SK-N-SH treated with all-trans-retinoic acid at 6 μM for 48 hours (cell line): ENCODE measurements at regions not wholly inside any gene's neighbourhood (a gene's known extent, or its start where the extent isn't known, plus 50 kb on each side); places are given as distances from the start of the nearest gene placed in this dataset.
"Not testable (repeated sequence)": the region's sequence is repeated elsewhere in the genome, so short reads cannot be mapped to it uniquely, and the experiment has no call there.

Source experiments
- ATAC-seq: fragments of 200-7000 bp; cut with Tn5 transposase; 3 replicates; pipeline ENCODE4 v1.9.1; 2020; ENCODE audit warnings: mild to moderate bottlenecking, moderate library complexity
- BACH2 ChIP-seq: fragments of 250-450 bp; sonication (Bioruptor Pico); IDR thresholded peaks from 2 replicates; pipeline ENCODE4 v1.9.0; 2021; ENCODE audit warnings: mild to moderate bottlenecking, borderline replicate concordance
- CSDC2 ChIP-seq: fragments of 250-450 bp; sonication (Bioruptor Pico); IDR thresholded peaks from 2 replicates; pipeline ENCODE4 v1.5.0; 2020; ENCODE audit warnings: mild to moderate bottlenecking, moderate library complexity
- ESRRG ChIP-seq: fragments of 250-450 bp; sonication (Bioruptor Pico); IDR thresholded peaks from 2 replicates; pipeline ENCODE4 v1.6.1; 2021; ENCODE audit warnings: mild to moderate bottlenecking
- GLIS3 ChIP-seq: fragments of 250-450 bp; sonication (Bioruptor Pico); IDR thresholded peaks from 2 replicates; pipeline ENCODE4 v1.5.0; 2020; ENCODE audit warnings: mild to moderate bottlenecking, moderate library complexity
- ISL1 ChIP-seq: fragments of 250-450 bp; sonication (Bioruptor Pico); IDR thresholded peaks from 2 replicates; pipeline ENCODE4 v2.1.2; 2022; ENCODE audit warnings: mild to moderate bottlenecking, moderate library complexity
- OSR1 ChIP-seq: fragments of 250-450 bp; sonication (Bioruptor Pico); IDR thresholded peaks from 2 replicates; pipeline ENCODE4 v1.8.0; 2022; ENCODE audit warnings: moderate library complexity, mild to moderate bottlenecking, inconsistent platforms
- PPARA ChIP-seq: fragments of 250-450 bp; sonication (Bioruptor Pico); IDR thresholded peaks from 2 replicates; pipeline ENCODE4 v1.5.0; 2020; ENCODE audit warnings: mild to moderate bottlenecking, borderline replicate concordance
- RARB ChIP-seq: fragments of 250-450 bp; sonication (Bioruptor Pico); IDR thresholded peaks from 2 replicates; pipeline ENCODE4 v1.8.0; 2021; ENCODE audit warnings: mild to moderate bottlenecking, moderate library complexity
- SNAI2 ChIP-seq: fragments of 250-450 bp; sonication (Bioruptor Pico); IDR thresholded peaks from 2 replicates; pipeline ENCODE4 v1.5.0; 2020; ENCODE audit warnings: mild to moderate bottlenecking, moderate library complexity
- TCF4 ChIP-seq: fragments of 250-450 bp; sonication (Bioruptor Pico); IDR thresholded peaks from 2 replicates; pipeline ENCODE4 v1.8.0; 2021; ENCODE audit warnings: mild to moderate bottlenecking, moderate library complexity, borderline replicate concordance
- TOX ChIP-seq: fragments of 250-450 bp; sonication (Bioruptor Pico); IDR thresholded peaks from 2 replicates; pipeline ENCODE4 v1.8.0; 2021; ENCODE audit warnings: mild to moderate bottlenecking, moderate library complexity, borderline replicate concordance
- ZC3H10 ChIP-seq: fragments of 250-450 bp; sonication (Bioruptor Pico); IDR thresholded peaks from 2 replicates; pipeline ENCODE4 v1.5.1; 2021; ENCODE audit warnings: mild to moderate bottlenecking, moderate library complexity
- ZFP3 ChIP-seq: fragments of 250-450 bp; sonication (Bioruptor Pico); IDR thresholded peaks from 2 replicates; pipeline ENCODE4 v1.5.0; 2020; ENCODE audit warnings: mild to moderate bottlenecking, moderate library complexity
- ZFP30 ChIP-seq: fragments of 450-650 bp; formaldehyde crosslinking; IDR thresholded peaks from 2 replicates; pipeline ENCODE4 v1.5.0; 2022; ENCODE audit warnings: mild to moderate bottlenecking, moderate library complexity
- ZNF70 ChIP-seq: fragments of 450-650 bp; formaldehyde crosslinking; IDR thresholded peaks from 2 replicates; pipeline ENCODE4 v1.5.0; 2020; ENCODE audit warnings: mild to moderate bottlenecking, moderate library complexity
- ZNF8 ChIP-seq: fragments of 450-650 bp; formaldehyde crosslinking; IDR thresholded peaks from 2 replicates; pipeline ENCODE4 v1.5.0; 2020; ENCODE audit warnings: mild to moderate bottlenecking, moderate library complexity
- TF ChIP-seq, protein P1 (sequence below): fragments of 250-450 bp; sonication (Bioruptor Pico); IDR thresholded peaks from 2 replicates; pipeline ENCODE4 v1.5.1; 2021; ENCODE audit warnings: mild to moderate bottlenecking, moderate library complexity
- TF ChIP-seq, protein P2 (sequence below): fragments of 250-450 bp; sonication (Bioruptor Pico); IDR thresholded peaks from 2 replicates; pipeline ENCODE4 v1.5.0; 2020; ENCODE audit warnings: mild to moderate bottlenecking, moderate library complexity
- TF ChIP-seq, protein P3 (sequence below): fragments of 250-450 bp; sonication (Bioruptor Pico); IDR thresholded peaks from 2 replicates; pipeline ENCODE4 v1.8.0; 2021; ENCODE audit warnings: low read depth, mild to moderate bottlenecking, moderate library complexity, borderline replicate concordance
- TF ChIP-seq, protein P4 (sequence below): fragments of 250-450 bp; sonication (Bioruptor Pico); IDR thresholded peaks from 2 replicates; pipeline ENCODE4 v1.8.0; 2020; ENCODE audit warnings: mild to moderate bottlenecking, moderate library complexity, borderline replicate concordance

DNA sequence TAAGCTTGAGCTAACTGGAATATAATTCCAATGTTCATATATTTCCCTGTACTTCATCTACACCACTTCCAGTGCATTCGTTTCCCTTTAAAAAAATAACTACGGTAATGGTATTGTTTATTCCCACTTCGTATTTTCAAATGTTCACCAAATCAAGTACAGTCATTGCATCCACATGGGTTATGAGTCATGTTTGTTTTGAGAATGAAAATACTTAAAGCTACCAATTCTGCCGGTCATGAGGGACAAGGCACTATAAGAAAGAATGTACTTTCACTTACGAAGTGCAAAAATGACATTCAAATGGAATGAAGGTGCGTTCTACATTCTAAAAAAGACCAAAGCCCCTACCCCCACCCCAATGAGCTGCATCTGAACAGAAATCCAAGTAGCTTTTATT is 174.4 kb upstream of the FGF13 start:
- no peak for TF ChIP-seq CSDC2 (CRISPR knock-in tag)
- no peak for TF ChIP-seq TOX (CRISPR knock-in tag)
- no peak for ATAC-seq

DNA sequence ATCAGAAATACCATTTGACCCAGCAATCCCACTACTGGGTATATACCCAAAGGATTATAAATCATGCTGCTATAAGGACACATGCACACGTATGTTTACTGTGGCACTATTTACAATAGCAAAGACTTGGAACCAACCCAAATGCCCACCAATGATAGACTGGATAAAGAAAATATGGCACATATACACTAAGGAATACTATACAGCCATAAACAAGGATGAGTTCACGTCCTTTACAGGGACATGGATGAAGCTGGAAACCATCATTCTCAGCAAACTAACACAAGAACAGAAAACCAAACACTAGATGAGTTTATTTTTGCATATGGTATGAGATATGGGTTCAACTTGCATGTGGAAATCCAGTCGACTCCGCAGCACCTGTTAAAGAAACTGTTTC is 168.8 kb upstream of the FGF13 start:
- not testable (repeated sequence) for ATAC-seq

DNA sequence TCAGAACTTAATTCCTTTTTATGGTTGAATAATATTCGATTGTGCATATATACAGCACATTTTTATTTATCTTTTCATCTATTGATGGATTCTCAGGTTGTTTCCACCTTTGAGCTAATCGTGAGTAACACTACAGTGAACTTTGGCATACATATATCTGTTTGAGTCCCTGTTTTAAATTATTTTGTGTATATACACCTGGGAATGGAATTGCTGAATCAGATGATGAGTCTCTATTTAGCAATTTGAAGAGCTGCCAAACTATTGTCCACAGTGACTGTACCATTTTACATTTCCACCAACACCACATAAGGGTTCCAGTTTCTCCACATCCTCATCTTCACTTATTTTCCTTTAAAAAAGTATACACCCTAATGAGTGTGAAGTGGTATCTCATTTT is 166.2 kb upstream of the FGF13 start:
- ATAC-seq = no peak
- no peak for TF ChIP-seq GLIS3 (CRISPR knock-in tag)
- TF ChIP-seq, protein P1, sequence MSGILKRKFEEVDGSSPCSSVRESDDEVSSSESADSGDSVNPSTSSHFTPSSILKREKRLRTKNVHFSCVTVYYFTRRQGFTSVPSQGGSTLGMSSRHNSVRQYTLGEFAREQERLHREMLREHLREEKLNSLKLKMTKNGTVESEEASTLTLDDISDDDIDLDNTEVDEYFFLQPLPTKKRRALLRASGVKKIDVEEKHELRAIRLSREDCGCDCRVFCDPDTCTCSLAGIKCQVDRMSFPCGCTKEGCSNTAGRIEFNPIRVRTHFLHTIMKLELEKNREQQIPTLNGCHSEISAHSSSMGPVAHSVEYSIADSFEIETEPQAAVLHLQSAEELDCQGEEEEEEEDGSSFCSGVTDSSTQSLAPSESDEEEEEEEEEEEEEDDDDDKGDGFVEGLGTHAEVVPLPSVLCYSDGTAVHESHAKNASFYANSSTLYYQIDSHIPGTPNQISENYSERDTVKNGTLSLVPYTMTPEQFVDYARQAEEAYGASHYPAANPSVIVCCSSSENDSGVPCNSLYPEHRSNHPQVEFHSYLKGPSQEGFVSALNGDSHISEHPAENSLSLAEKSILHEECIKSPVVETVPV (CRISPR knock-in tag) = no peak
- no peak for TF ChIP-seq PPARA (CRISPR knock-in tag)
- TF ChIP-seq OSR1 (CRISPR knock-in tag) = no peak
- no peak for TF ChIP-seq TOX (CRISPR knock-in tag)
- TF ChIP-seq BACH2 (CRISPR knock-in tag) = no peak
- TF ChIP-seq ZC3H10 (CRISPR knock-in tag) = no peak
- no peak for TF ChIP-seq ZFP30 (CRISPR knock-in tag)
- TF ChIP-seq, protein P2, sequence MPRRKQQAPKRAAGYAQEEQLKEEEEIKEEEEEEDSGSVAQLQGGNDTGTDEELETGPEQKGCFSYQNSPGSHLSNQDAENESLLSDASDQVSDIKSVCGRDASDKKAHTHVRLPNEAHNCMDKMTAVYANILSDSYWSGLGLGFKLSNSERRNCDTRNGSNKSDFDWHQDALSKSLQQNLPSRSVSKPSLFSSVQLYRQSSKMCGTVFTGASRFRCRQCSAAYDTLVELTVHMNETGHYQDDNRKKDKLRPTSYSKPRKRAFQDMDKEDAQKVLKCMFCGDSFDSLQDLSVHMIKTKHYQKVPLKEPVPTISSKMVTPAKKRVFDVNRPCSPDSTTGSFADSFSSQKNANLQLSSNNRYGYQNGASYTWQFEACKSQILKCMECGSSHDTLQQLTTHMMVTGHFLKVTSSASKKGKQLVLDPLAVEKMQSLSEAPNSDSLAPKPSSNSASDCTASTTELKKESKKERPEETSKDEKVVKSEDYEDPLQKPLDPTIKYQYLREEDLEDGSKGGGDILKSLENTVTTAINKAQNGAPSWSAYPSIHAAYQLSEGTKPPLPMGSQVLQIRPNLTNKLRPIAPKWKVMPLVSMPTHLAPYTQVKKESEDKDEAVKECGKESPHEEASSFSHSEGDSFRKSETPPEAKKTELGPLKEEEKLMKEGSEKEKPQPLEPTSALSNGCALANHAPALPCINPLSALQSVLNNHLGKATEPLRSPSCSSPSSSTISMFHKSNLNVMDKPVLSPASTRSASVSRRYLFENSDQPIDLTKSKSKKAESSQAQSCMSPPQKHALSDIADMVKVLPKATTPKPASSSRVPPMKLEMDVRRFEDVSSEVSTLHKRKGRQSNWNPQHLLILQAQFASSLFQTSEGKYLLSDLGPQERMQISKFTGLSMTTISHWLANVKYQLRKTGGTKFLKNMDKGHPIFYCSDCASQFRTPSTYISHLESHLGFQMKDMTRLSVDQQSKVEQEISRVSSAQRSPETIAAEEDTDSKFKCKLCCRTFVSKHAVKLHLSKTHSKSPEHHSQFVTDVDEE = no peak
- TF ChIP-seq CSDC2 (CRISPR knock-in tag) = no peak
- TF ChIP-seq TCF4 (CRISPR knock-in tag) = no peak
- TF ChIP-seq ESRRG (CRISPR knock-in tag) = no peak
- TF ChIP-seq ZNF70 (CRISPR knock-in tag) = no peak
- TF ChIP-seq, protein P3, sequence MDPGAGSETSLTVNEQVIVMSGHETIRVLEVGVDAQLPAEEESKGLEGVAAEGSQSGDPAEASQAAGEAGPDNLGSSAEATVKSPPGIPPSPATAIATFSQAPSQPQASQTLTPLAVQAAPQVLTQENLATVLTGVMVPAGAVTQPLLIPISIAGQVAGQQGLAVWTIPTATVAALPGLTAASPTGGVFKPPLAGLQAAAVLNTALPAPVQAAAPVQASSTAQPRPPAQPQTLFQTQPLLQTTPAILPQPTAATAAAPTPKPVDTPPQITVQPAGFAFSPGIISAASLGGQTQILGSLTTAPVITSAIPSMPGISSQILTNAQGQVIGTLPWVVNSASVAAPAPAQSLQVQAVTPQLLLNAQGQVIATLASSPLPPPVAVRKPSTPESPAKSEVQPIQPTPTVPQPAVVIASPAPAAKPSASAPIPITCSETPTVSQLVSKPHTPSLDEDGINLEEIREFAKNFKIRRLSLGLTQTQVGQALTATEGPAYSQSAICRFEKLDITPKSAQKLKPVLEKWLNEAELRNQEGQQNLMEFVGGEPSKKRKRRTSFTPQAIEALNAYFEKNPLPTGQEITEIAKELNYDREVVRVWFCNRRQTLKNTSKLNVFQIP (CRISPR knock-in tag) = no peak
- no peak for TF ChIP-seq RARB (CRISPR knock-in tag)
- TF ChIP-seq, protein P4, sequence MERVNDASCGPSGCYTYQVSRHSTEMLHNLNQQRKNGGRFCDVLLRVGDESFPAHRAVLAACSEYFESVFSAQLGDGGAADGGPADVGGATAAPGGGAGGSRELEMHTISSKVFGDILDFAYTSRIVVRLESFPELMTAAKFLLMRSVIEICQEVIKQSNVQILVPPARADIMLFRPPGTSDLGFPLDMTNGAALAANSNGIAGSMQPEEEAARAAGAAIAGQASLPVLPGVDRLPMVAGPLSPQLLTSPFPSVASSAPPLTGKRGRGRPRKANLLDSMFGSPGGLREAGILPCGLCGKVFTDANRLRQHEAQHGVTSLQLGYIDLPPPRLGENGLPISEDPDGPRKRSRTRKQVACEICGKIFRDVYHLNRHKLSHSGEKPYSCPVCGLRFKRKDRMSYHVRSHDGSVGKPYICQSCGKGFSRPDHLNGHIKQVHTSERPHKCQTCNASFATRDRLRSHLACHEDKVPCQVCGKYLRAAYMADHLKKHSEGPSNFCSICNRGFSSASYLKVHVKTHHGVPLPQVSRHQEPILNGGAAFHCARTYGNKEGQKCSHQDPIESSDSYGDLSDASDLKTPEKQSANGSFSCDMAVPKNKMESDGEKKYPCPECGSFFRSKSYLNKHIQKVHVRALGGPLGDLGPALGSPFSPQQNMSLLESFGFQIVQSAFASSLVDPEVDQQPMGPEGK (CRISPR knock-in tag) = no peak
- TF ChIP-seq, all 23 proteins: peak for 0

DNA sequence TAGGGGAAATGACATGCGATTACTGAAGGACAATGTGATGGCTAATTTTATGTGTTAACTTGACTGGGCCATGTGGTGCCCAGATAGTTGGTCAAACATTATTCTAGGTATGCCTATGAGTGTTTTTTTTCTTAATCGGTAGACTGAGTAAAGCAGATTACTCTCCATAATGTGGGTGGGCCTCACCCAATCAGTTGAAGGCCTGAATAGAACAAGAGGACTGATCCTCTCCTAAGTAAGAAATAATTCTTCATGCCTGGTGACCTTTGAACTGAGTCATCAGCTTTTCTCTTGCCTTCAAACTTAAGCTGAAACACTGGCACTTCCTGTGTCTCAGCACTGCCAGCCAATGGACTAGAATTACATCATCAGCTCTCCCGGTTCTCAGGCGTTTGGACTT is 164.0 kb upstream of the FGF13 start:
- no peak for ATAC-seq
- TF ChIP-seq, protein P2 = no peak
- TF ChIP-seq SNAI2 (CRISPR knock-in tag) = no peak
- no peak for TF ChIP-seq ISL1 (CRISPR knock-in tag)
- no peak for TF ChIP-seq ZFP3 (CRISPR knock-in tag)
- no peak for TF ChIP-seq RARB (CRISPR knock-in tag)
- TF ChIP-seq OSR1 (CRISPR knock-in tag) = no peak
- TF ChIP-seq PPARA (CRISPR knock-in tag) = no peak
- TF ChIP-seq TCF4 (CRISPR knock-in tag) = no peak
- no peak for TF ChIP-seq ZNF8
- no peak for TF ChIP-seq CSDC2 (CRISPR knock-in tag)
- TF ChIP-seq ESRRG (CRISPR knock-in tag) = no peak
- TF ChIP-seq, protein P4 (CRISPR knock-in tag) = no peak
- TF ChIP-seq, protein P3 (CRISPR knock-in tag) = no peak
